ENCODE measurements at regions not wholly inside any gene's neighbourhood (a gene's known extent, or its start where the extent isn't known, plus 50 kb on each side); places are given as distances from the start of the nearest gene placed in this dataset.

- no peaks in the 10 kb centered on the region for H3K36me3 ChIP-seq (ENCODE audit: insufficient read depth, insufficient read length, low read length)
- no peak for TF ChIP-seq SUZ12 (IDR thresholded peaks at IDR 0.05; ENCODE audit: extremely low read depth, insufficient read depth, insufficient read length)
- no peak for TF ChIP-seq ZNF274 (IDR thresholded peaks at IDR 0.05; ENCODE audit: low read depth, low read length)
- no peak for TF ChIP-seq YY1 (IDR thresholded peaks at IDR 0.05; ENCODE audit: insufficient read depth, insufficient read length)
- no peak for DNase-seq (ENCODE audit: low read depth, low spot score)
- no peak overlapping the region for H3K4me3 ChIP-seq (ENCODE audit: insufficient read length, low read depth)
- no peaks in the 10 kb centered on the region for H3K27me3 ChIP-seq (ENCODE audit: insufficient read depth, insufficient read length)
- H3K9ac ChIP-seq (ENCODE audit: insufficient read length, low read depth), result no peak overlapping the region
- no peaks in the 10 kb centered on the region for H3K9me3 ChIP-seq (ENCODE audit: insufficient read depth, low read length)
- H3K4me1 ChIP-seq (ENCODE audit: insufficient read depth, insufficient read length), result no peaks in the 10 kb centered on the region
Measured at GRCh38 chr14:61226015-61226654, 55.0 kb downstream of the TMEM30B start.

GRCh38 chr14:61225344-61225743 is 55.8 kb downstream of the TMEM30B start:
- TF ChIP-seq ZNF274 (IDR thresholded peaks at IDR 0.05; ENCODE audit: low read depth, low read length) (no peak), SUZ12 (IDR thresholded peaks at IDR 0.05; ENCODE audit: extremely low read depth, insufficient read depth, insufficient read length) (no peak), YY1 (IDR thresholded peaks at IDR 0.05; ENCODE audit: insufficient read depth, insufficient read length) (no peak)
- no peak overlapping the region for H3K4me3 ChIP-seq (ENCODE audit: insufficient read length, low read depth)
- no peak for DNase-seq (ENCODE audit: low read depth, low spot score)
- no peak overlapping the region for H3K9ac ChIP-seq (ENCODE audit: insufficient read length, low read depth)
- no peaks in the 10 kb centered on the region for H3K9me3 ChIP-seq (ENCODE audit: insufficient read depth, low read length)
- H3K27me3 ChIP-seq (ENCODE audit: insufficient read depth, insufficient read length), result no peaks in the 10 kb centered on the region
- H3K4me1 ChIP-seq (ENCODE audit: insufficient read depth, insufficient read length), result no peaks in the 10 kb centered on the region
- H3K36me3 ChIP-seq (ENCODE audit: insufficient read depth, insufficient read length, low read length), result no peaks in the 10 kb centered on the region

GRCh38 chr14:61223552-61223951 is 57.6 kb downstream of the TMEM30B start:
- TF ChIP-seq YY1 (IDR thresholded peaks at IDR 0.05; ENCODE audit: insufficient read depth, insufficient read length), result no peak
- no peak for TF ChIP-seq SUZ12 (IDR thresholded peaks at IDR 0.05; ENCODE audit: extremely low read depth, insufficient read depth, insufficient read length)
- TF ChIP-seq ZNF274 (IDR thresholded peaks at IDR 0.05; ENCODE audit: low read depth, low read length), result no peak
- Histone ChIP-seq H3K9me3 (ENCODE audit: insufficient read depth, low read length) (no peaks in the 10 kb centered on the region), H3K36me3 (ENCODE audit: insufficient read depth, insufficient read length, low read length) (no peaks in the 10 kb centered on the region), H3K9ac (ENCODE audit: insufficient read length, low read depth) (no peak overlapping the region), H3K4me3 (ENCODE audit: insufficient read length, low read depth) (no peak overlapping the region), H3K4me1 (ENCODE audit: insufficient read depth, insufficient read length) (no peaks in the 10 kb centered on the region), H3K27me3 (ENCODE audit: insufficient read depth, insufficient read length) (no peaks in the 10 kb centered on the region)
- DNase-seq (ENCODE audit: low read depth, low spot score), result no peak

GRCh38 chr14:61222388-61222787 is 58.8 kb downstream of the TMEM30B start:
- Histone ChIP-seq H3K9ac (ENCODE audit: insufficient read length, low read depth) (no peak overlapping the region), H3K27me3 (ENCODE audit: insufficient read depth, insufficient read length) (no peaks in the 10 kb centered on the region), H3K4me3 (ENCODE audit: insufficient read length, low read depth) (no peak overlapping the region), H3K9me3 (ENCODE audit: insufficient read depth, low read length) (no peaks in the 10 kb centered on the region), H3K4me1 (ENCODE audit: insufficient read depth, insufficient read length) (no peaks in the 10 kb centered on the region), H3K36me3 (ENCODE audit: insufficient read depth, insufficient read length, low read length) (no peaks in the 10 kb centered on the region)
- TF ChIP-seq SUZ12 (IDR thresholded peaks at IDR 0.05; ENCODE audit: extremely low read depth, insufficient read depth, insufficient read length) (no peak), ZNF274 (IDR thresholded peaks at IDR 0.05; ENCODE audit: low read depth, low read length) (no peak), YY1 (IDR thresholded peaks at IDR 0.05; ENCODE audit: insufficient read depth, insufficient read length) (no peak)
- DNase-seq (ENCODE audit: low read depth, low spot score), result no peak

GRCh38 chr14:61221906-61222305 is 59.2 kb downstream of the TMEM30B start:
- Histone ChIP-seq H3K36me3 (ENCODE audit: insufficient read depth, insufficient read length, low read length) (no peaks in the 10 kb centered on the region), H3K4me1 (ENCODE audit: insufficient read depth, insufficient read length) (no peaks in the 10 kb centered on the region), H3K4me3 (ENCODE audit: insufficient read length, low read depth) (no peak overlapping the region), H3K9me3 (ENCODE audit: insufficient read depth, low read length) (no peaks in the 10 kb centered on the region), H3K27me3 (ENCODE audit: insufficient read depth, insufficient read length) (no peaks in the 10 kb centered on the region), H3K9ac (ENCODE audit: insufficient read length, low read depth) (no peak overlapping the region)
- TF ChIP-seq YY1 (IDR thresholded peaks at IDR 0.05; ENCODE audit: insufficient read depth, insufficient read length) (no peak), SUZ12 (IDR thresholded peaks at IDR 0.05; ENCODE audit: extremely low read depth, insufficient read depth, insufficient read length) (no peak), ZNF274 (IDR thresholded peaks at IDR 0.05; ENCODE audit: low read depth, low read length) (no peak)
- DNase-seq (ENCODE audit: low read depth, low spot score), result no peak

- Histone ChIP-seq H3K9ac (ENCODE audit: insufficient read length, low read depth) (no peak overlapping the region), H3K4me3 (ENCODE audit: insufficient read length, low read depth) (no peak overlapping the region), H3K27me3 (ENCODE audit: insufficient read depth, insufficient read length) (no peaks in the 10 kb centered on the region), H3K36me3 (ENCODE audit: insufficient read depth, insufficient read length, low read length) (no peaks in the 10 kb centered on the region), H3K9me3 (ENCODE audit: insufficient read depth, low read length) (no peaks in the 10 kb centered on the region), H3K4me1 (ENCODE audit: insufficient read depth, insufficient read length) (no peaks in the 10 kb centered on the region)
- TF ChIP-seq YY1 (IDR thresholded peaks at IDR 0.05; ENCODE audit: insufficient read depth, insufficient read length), result no peak
- TF ChIP-seq ZNF274 (IDR thresholded peaks at IDR 0.05; ENCODE audit: low read depth, low read length), result no peak
- no peak for TF ChIP-seq SUZ12 (IDR thresholded peaks at IDR 0.05; ENCODE audit: extremely low read depth, insufficient read depth, insufficient read length)
- DNase-seq (ENCODE audit: low read depth, low spot score), result no peak
Measured at GRCh38 chr14:61219673-61220072, 61.5 kb downstream of the TMEM30B start.

- TF ChIP-seq ZNF274 (IDR thresholded peaks at IDR 0.05; ENCODE audit: low read depth, low read length), result no peak
- TF ChIP-seq YY1 (IDR thresholded peaks at IDR 0.05; ENCODE audit: insufficient read depth, insufficient read length), result no peak
- no peak for TF ChIP-seq SUZ12 (IDR thresholded peaks at IDR 0.05; ENCODE audit: extremely low read depth, insufficient read depth, insufficient read length)
- H3K27me3 ChIP-seq (ENCODE audit: insufficient read depth, insufficient read length), result no peaks in the 10 kb centered on the region
- H3K9me3 ChIP-seq (ENCODE audit: insufficient read depth, low read length), result no peaks in the 10 kb centered on the region
- no peak overlapping the region for H3K9ac ChIP-seq (ENCODE audit: insufficient read length, low read depth)
- no peaks in the 10 kb centered on the region for H3K4me1 ChIP-seq (ENCODE audit: insufficient read depth, insufficient read length)
- DNase-seq (ENCODE audit: low read depth, low spot score), result no peak
- no peaks in the 10 kb centered on the region for H3K36me3 ChIP-seq (ENCODE audit: insufficient read depth, insufficient read length, low read length)
- no peak overlapping the region for H3K4me3 ChIP-seq (ENCODE audit: insufficient read length, low read depth)
Measured at GRCh38 chr14:61219256-61219655, 61.9 kb downstream of the TMEM30B start.

Measured in NT2/D1 (cell line).